Choroid plexus epithelial cell (primary cell): ENCODE measurements at regions not wholly inside any gene's neighbourhood (a gene's known extent, or its start where the extent isn't known, plus 50 kb on each side); places are given as distances from the start of the nearest gene placed in this dataset.
A peak's percentile ranks its signal among the peaks of the same experiment; 100 is the strongest.

Source experiments
- DNase-seq: peaks from one replicate; pipeline ENCODE4 v3.0.0-alpha.2; 2010; ENCODE audit warnings: low read depth
- H3K4me3 ChIP-seq: 2 replicates; pipeline ENCODE4 v1.5.1; 2011; ENCODE audit warnings: low read depth, mild to moderate bottlenecking, control low read depth, low read length, moderate library complexity
- TF ChIP-seq, protein P1 (sequence below): conservative IDR thresholded peaks from 2 replicates; pipeline ENCODE4 v1.5.1; 2011; ENCODE audit warnings: low read depth, mild to moderate bottlenecking, control low read depth, inconsistent platforms, low read length, moderate library complexity

DNA sequence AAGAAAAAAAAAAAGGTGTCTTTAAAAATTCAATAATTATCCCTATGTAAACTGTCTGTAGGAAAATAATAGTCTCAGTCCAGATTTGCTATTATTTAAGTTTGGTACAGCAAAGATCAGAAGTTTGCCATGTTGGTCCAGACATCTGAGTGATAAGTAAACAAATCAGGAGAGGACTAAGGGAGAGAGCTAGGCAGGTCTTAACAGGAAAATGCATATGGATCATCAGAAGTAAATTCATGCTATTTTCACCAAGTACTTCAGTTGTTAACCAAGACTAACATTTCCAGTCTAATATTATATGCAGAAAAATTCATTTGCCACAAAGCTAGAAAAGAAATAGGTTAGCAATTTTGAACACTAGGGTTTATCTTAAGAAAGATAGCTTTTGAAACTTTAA lies 95.0 kb upstream of the STK17B start:
- TF ChIP-seq, protein P1, sequence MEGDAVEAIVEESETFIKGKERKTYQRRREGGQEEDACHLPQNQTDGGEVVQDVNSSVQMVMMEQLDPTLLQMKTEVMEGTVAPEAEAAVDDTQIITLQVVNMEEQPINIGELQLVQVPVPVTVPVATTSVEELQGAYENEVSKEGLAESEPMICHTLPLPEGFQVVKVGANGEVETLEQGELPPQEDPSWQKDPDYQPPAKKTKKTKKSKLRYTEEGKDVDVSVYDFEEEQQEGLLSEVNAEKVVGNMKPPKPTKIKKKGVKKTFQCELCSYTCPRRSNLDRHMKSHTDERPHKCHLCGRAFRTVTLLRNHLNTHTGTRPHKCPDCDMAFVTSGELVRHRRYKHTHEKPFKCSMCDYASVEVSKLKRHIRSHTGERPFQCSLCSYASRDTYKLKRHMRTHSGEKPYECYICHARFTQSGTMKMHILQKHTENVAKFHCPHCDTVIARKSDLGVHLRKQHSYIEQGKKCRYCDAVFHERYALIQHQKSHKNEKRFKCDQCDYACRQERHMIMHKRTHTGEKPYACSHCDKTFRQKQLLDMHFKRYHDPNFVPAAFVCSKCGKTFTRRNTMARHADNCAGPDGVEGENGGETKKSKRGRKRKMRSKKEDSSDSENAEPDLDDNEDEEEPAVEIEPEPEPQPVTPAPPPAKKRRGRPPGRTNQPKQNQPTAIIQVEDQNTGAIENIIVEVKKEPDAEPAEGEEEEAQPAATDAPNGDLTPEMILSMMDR: no peak

DNA sequence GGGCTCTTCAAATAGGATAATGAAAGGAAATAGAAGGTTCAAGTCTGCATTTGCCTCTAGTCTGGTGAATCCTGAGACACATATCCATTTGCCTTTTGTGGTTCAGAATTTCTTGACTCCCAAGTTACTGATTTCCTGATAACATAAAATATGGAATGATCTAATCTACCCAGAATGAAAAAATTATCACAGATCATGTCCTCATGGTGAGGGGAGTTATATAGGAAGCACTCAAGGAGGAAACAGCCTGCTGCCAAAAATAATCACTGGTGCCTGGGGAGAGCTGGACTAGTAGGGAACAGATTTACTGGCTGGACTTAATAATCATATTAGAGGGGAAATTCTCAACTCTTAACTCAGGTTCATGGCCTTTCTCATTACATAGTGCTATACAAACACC lies 95.5 kb upstream of the STK17B start:
- no peak overlapping the region for H3K4me3 ChIP-seq
- DNase-seq: peak; percentile 62
- TF ChIP-seq, protein P1: no peak

More for the DNA sequence above, 95.0 kb upstream of the STK17B start:
- no peak overlapping the region for H3K4me3 ChIP-seq
- no peak for DNase-seq

DNA sequence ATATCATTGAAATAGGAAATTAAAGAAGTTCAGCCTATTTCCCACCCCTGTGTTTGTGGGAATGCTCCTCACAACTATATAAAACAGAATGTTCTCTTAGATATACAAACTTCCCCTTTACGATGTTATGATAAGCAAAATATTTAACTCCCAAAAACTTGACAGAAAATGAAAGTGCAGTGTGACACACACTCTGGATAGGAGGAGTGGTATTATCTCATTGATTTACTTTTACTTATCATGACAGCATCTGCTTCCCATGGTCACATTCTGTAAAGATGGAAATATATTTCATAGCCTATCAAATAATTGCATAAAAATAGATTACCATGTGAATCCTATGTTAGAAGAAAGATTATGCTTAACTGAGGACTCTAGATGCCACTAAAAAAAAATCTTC lies 96.6 kb upstream of the STK17B start:
- H3K4me3 ChIP-seq: no peak overlapping the region
- TF ChIP-seq, protein P1: no peak
- peak; percentile 50 for DNase-seq

DNA sequence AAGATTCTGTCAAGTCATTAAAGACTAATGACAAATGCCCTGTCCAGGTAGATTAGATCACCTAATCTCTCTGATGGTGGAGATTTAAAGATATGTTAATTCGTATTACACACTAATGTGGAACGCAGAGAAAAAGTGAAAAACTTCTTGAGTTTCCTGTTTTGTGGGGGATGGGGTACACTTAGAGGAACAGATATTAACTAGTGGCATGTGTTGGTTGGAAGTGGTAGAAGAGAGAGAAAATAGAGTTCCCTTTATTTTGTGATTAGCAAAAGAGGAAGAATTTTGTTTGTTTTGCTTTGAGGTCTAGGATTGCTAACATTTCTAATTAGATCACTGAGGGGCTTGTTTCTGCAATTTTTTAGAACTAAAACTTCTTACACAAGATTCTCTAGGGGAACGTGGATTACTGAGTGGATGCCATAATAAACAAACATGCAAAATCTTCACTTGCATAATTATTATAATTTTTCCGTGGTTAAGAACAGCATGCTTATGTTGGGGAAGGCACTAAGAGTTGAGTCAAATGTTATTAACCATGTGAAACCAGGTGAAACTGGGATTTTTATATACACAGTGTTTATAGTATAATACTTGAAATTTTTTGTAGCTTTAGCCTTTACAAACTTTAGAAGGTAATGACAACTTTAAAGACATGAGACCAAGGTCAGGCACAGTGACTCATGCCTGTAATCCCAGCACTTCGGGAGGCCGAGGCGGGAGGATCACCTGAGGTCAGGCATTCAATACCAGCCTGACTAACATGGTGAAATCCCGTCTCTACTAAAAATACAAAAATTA lies 97.4 kb upstream of the STK17B start:
- no peak overlapping the region for H3K4me3 ChIP-seq
- TF ChIP-seq, protein P1: no peak
- DNase-seq: peak; percentile 71

DNA sequence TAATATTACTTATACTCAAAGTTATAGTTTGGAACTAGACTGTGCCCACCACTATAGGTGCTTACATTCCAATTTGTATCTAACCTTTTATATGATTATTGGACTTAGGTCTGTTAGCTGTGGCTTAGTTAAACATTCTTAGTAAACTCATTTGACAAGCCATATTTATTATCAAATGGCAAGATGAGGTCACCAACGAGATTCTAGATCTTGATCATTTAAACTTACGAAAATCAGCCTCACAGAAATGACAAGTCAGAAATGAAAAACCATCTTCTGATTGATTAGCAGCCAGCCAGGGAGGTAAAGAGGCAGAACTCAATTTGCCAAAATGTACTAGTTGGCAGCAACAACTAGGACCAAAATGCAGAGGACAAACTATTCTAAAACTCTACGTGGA lies 100.4 kb upstream of the STK17B start:
- no peak for DNase-seq
- TF ChIP-seq, protein P1: no peak

DNA sequence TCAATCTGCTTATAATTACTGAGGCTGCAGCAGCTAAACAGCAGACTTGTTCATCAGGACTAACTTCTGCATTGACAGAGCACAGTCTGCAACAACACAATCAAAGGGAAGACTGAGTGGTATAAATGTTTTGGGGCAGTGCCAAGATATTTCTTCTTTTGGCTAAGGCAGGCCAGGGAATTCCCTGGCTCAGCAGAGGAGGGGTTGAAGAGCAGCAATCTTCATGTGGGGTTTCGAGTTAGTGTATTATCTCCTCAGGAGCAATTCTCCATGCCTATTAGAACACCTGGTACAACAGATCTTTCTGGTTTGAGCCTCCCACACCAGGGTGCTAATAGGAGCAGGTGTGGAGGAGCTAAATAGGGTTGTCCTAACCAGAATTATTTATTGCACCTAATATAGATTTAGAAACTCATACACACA lies 103.0 kb upstream of the STK17B start:
- H3K4me3 ChIP-seq: no peak overlapping the region
- TF ChIP-seq, protein P1: no peak
- peak; percentile 85 for DNase-seq

More for the DNA sequence above, 100.4 kb upstream of the STK17B start:
- no peak overlapping the region for H3K4me3 ChIP-seq

DNA sequence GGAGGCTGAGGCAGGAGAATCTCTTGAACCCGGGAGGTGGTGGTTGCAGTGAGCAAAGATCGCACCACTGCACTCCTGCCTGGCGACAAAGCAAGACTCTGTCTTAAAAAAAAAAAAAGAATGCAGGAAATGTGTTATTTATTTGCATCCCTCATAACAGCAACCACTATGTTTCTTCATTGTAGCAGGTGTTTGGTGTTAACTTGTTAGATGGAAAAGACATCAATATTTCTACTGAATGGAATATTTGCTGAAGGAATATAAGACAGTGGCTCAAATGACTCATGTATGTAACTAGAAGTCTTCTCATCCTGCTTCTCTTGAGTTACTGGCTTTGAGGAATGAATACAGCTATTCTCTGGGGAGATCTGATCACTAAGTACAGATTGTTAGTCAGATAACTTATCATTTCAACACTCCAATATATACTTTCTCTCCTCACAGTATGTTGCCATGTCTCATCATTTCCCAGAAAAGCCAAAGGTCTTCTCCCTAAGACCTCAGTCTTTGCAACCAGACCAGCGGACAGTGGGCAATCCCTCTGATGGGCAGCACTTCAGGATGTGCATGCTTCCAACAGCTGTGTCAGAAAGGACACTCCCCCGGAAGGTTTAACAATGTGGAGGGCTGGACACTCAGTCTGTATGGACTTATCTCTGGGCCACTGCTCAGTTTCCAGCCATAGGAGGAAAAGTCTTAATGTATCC lies 104.4 kb upstream of the STK17B start:
- peak; percentile 79 for DNase-seq
- TF ChIP-seq, protein P1: no peak
- H3K4me3 ChIP-seq: no peak overlapping the region
